ENCODE measurements at regions not wholly inside any gene's neighbourhood (a gene's known extent, or its start where the extent isn't known, plus 50 kb on each side); places are given as distances from the start of the nearest gene placed in this dataset.

GRCh38 chr4:38268837-38269236 lies 308.6 kb downstream of the PTTG2 start:
- TF ChIP-seq GATA2 (IDR thresholded peaks at IDR 0.05; ENCODE audit: low read depth, low read length), result no peak
- TF ChIP-seq GATA3 (IDR thresholded peaks at IDR 0.05; ENCODE audit: low read depth, low read length), result no peak

Measured in SH-SY5Y (cell line).